NCI-H748 (cell line): ENCODE measurements at regions not wholly inside any gene's neighbourhood (a gene's known extent, or its start where the extent isn't known, plus 50 kb on each side); places are given as distances from the start of the nearest gene placed in this dataset.
A peak's percentile ranks its signal among the peaks of the same experiment; 100 is the strongest.
"Not testable (repeated sequence)": the region's sequence is repeated elsewhere in the genome, so short reads cannot be mapped to it uniquely, and the experiment has no call there.

Experiments
- DNase-seq: peaks from one replicate; lab custom pipeline; 2025; ENCODE audit not compliant: unreplicated experiment; lab: John Stamatoyannopoulos, UW

DNA sequence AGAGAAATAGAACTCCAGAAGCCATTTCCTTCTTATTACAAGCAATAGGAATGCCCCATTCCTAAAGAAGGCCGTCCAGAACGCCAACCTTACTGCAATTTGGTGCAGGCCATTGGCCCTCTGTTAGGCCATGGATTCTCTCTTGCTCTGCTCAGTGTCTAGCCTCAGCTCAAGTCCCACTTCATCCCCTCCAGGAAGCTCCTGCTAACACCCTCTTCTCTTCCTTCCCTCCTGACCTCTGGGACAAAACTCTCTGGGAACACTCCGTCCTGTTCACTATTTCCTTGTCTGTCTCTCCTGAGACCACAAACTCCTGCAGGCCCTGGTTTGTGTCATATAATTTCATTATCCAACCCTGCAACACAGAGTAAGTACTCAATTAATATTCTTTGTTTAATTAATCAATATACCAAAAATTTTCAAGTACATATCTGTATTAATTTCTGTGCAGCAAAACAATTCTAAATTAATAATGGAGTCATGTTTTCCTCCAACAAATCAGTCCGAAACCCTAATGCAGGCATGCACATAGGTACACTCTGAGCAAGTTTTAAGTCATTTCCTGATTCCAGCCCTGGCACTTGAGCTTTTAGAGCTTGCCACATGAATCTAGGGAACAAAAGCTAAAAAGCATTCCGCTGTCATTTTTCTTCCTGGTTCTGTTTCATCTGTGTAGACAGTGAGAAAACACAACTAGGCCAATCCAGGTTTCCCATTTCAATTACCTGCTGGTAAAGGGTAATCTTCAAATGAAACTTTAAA, 245.3 kb downstream of the SETD4 start:
- DNase-seq = no peak

DNA sequence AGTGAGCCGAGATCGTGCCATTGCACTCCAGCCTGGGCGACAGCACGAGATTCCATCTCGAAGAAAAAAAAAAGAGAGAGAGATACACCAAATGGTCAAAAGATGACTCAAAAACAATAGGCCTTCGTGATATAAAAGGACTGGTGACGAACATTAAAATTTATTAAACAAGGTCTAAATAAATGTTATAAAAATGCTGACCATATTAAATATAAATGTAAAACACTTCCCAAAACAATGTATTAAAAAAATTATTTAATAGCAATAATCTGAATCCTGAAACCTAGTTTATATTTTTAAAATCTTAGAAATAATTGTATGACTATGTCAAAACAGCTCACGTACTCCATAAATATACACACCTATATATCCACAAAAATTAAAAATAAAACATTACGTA, 247.6 kb downstream of the SETD4 start:
- DNase-seq = no peak

GRCh38 chr21:35811191-35811806, 249.0 kb downstream of the SETD4 start:
- no peak for DNase-seq

- DNase-seq = no peak
These were observed 249.8 kb downstream of the SETD4 start for GRCh38 chr21:35810431-35810970.

- peak; percentile 88 for DNase-seq
These were observed 258.9 kb downstream of the SETD4 start for GRCh38 chr21:35801391-35801790.

- not testable (repeated sequence) for DNase-seq
These were observed 259.4 kb downstream of the SETD4 start for GRCh38 chr21:35800796-35801385.

GRCh38 chr21:35796844-35797243, 263.5 kb downstream of the SETD4 start:
- DNase-seq = peak; percentile 87

GRCh38 chr21:35794527-35794926, 265.8 kb downstream of the SETD4 start:
- not testable (repeated sequence) for DNase-seq

DNA sequence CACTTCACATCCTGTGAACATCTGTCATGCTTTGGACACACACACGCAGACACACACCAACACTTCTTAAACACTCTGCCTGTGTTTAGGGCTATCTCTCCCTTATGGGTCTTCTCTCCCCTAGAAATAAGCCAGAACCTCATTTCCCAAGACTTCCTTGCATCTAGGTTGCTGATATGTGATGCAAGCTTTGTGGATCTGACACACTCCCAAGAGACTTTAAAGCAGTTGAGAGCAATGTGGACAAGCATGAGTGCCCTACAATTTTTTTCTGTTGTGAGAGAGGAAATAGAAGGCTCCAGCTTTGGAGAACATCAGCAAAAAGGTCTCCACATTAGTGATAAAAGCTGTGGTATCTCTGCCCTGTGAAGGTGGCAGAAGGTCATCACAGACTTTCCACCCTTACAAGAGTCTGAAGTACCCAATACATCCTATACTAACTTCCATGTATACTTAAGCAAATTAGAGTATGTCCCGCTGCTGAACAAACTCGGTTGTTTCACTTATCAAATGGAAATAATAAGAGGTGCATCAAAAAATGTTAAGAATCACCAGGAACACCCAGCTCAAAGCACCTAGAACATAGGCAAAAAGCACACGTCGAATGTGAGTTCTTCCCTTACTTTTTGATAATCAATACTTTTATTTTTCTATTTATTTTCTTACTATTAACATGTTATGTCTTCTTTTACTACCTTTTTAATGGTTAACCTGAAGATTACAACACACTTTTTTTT, 267.6 kb downstream of the SETD4 start:
- DNase-seq = no peak

DNA sequence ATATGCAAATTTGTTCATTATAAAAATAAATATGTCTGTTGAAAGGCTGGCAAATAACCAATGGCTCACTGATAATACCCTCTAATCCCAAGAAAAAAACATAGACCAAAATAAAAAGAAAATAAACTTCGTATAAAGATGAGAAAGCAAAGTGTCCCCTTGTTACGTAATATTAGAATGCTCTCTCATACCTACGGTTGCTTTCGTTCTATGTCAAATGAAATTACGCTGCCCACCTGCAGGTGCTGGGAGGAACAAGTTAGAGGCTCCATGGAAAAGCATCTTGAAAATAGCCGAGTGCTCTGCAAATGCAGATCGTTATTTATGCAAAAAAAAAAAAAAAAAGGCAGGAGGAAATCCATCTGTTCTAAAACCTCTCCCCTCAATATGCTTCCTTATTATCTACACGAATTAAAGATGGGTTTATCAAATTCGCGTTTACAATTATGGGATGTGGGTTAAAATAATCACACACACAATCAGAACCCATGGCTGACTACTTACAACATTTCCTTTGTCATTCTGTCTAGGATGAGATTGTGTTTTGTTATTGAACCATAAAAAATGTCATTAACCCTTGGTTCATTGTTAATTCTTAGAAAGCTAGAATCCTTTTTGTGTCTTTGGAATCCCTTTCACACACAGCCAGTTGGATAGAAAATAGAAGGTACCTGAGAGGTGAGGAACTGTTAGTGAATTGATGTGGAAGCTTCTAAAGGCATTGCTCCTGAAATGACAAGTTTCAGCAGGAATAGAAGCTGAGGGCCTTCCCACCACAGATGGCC, 268.6 kb downstream of the SETD4 start:
- no peak for DNase-seq

GRCh38 chr21:35783721-35784120, 276.6 kb downstream of the SETD4 start:
- no peak for DNase-seq

DNA sequence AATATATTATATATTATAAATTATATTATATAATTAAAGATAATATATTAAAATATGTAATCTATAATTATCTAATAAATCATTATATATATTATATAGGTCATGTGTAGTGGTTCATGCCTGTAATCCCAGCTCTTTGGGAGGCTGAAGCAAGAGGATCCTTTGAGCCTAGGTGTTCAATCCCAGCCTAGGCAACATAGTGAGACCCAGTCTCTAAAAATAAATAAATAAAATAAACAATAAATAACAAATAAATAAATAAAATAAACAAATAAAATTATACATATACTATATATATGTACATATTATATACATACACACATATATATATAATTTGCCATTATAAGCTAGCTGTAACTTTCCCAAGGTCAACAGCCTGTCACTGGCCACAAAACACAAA, 277.7 kb downstream of the SETD4 start:
- DNase-seq = no peak

GRCh38 chr21:35780983-35781382, 279.3 kb downstream of the SETD4 start:
- DNase-seq = no peak

- DNase-seq = no peak
These were observed 280.4 kb downstream of the SETD4 start for GRCh38 chr21:35779690-35780570.

GRCh38 chr21:35779167-35779566, 281.2 kb downstream of the SETD4 start:
- DNase-seq = no peak

DNA sequence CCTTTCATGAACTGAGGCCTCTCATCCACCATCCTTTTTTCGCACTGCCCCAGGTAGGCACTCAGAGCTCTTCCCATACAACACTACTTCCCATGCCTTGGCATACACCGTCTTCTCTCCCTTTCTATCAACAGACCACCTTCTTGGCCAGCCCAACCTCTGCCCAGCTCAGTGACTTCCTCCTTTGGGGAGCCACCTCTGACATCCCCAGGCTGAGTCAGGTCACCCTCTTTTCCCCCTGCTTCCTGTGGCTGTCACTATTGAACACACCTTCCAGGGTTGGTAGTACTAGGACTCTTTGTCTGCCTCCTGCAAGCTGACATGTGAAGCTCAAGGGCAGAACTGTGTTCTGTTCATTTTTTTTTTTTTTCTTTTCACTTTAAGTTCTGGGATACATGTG, 283.2 kb downstream of the SETD4 start:
- DNase-seq = no peak

DNA sequence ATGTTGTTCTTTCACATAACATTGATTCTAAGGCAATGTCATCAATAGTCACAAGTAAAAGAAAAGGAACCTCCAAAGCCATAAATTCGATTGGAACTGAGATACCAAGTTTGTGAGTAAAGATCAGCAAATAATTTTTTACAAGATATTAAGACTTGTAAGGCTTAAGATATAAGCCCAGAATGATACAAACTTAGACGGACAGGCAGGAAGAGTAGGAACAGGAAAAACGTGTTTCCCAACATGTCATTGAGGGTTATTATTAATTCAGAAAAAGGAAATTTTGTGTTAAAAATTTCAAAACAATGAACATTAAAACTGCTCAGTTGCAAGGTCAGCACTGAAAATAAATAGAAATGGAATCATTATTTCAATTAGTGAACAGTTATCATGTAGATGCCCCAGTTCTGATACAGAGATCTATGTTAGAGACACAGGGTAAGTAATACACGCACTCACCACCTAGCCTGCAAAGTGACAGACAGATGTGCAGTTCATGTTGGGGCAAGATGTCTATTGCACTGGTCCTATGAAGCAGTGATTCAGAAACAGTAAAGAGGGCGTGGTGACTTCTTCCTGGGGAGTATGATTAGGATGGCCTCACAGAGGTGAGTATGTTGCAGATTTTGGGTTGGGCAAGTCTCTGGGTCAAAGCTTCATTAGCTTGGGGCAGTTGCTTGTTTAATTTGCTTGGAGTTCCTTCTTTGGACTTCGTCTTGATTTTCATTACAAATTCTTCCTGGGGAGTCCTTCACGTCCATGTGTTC, 284.4 kb downstream of the SETD4 start:
- no peak for DNase-seq

GRCh38 chr21:35770101-35770945, 290.0 kb downstream of the SETD4 start:
- DNase-seq = no peak
